HepG2 (cell line): ENCODE measurements at regions not wholly inside any gene's neighbourhood (a gene's known extent, or its start where the extent isn't known, plus 50 kb on each side); places are given as distances from the start of the nearest gene placed in this dataset.

Experiments
- HMG20B ChIP-seq: conservative IDR thresholded peaks from 2 replicates; pipeline ENCODE4 v1.6.1; 2016; ENCODE audit warnings: missing genetic modification reagents, missing compliant biosample characterization
- PRPF4 ChIP-seq: fragments of 200-400 bp; formaldehyde crosslinking; IDR thresholded peaks from 2 replicates; pipeline ENCODE4 v1.6.1; 2016; ENCODE audit warnings: low read length, low read depth; ENCODE audit not compliant: poor library complexity, severe bottlenecking
- RNF2 ChIP-seq: fragments of 450-650 bp; conservative IDR thresholded peaks from 2 replicates; pipeline ENCODE4 v1.6.1; 2016; ENCODE audit warnings: low read depth
- SIN3A ChIP-seq: IDR thresholded peaks from 2 replicates; pipeline ENCODE4 v1.6.1; 2011; ENCODE audit warnings: low read depth, mild to moderate bottlenecking, control low read depth, low read length, borderline replicate concordance
- TF ChIP-seq, protein P1 (sequence below): sonication (generic); formaldehyde crosslinking; IDR thresholded peaks from 2 replicates; pipeline ENCODE4 v1.5.0; 2020; ENCODE audit warnings: mild to moderate bottlenecking, missing genetic modification reagents, moderate library complexity
- TF ChIP-seq, protein P2 (sequence below): sonication (generic); formaldehyde crosslinking; IDR thresholded peaks from 2 replicates; pipeline ENCODE4 v1.4.0; 2020; ENCODE audit warnings: missing genetic modification reagents, borderline replicate concordance
- TF ChIP-seq, protein P3 (sequence below): IDR thresholded peaks from 2 replicates; pipeline ENCODE4 v1.6.1; 2012; ENCODE audit warnings: inconsistent platforms

DNA sequence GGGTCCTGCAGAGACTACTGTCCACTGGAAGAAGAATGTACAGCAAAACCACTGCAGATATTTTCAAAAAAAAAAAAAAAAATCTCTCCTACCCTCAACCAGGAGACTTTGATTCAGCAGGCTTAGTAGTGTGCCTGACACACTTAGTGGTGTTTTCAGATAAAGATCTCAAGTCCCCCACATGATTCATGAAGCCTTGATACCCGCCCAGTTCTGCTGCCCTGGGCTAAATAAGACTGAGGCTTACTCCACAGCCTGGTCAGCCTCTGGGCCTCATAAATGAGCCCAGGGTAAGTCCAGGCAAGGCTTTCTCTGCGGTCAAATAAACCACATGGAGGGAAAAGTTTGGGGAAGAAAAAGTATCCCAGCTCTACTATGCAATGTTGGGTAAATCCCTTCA lies 222.1 kb upstream of the ARID1B start:
- no peak for TF ChIP-seq PRPF4
- no peak for TF ChIP-seq HMG20B (CRISPR knock-in tag)
- no peak for TF ChIP-seq SIN3A
- TF ChIP-seq, protein P1, sequence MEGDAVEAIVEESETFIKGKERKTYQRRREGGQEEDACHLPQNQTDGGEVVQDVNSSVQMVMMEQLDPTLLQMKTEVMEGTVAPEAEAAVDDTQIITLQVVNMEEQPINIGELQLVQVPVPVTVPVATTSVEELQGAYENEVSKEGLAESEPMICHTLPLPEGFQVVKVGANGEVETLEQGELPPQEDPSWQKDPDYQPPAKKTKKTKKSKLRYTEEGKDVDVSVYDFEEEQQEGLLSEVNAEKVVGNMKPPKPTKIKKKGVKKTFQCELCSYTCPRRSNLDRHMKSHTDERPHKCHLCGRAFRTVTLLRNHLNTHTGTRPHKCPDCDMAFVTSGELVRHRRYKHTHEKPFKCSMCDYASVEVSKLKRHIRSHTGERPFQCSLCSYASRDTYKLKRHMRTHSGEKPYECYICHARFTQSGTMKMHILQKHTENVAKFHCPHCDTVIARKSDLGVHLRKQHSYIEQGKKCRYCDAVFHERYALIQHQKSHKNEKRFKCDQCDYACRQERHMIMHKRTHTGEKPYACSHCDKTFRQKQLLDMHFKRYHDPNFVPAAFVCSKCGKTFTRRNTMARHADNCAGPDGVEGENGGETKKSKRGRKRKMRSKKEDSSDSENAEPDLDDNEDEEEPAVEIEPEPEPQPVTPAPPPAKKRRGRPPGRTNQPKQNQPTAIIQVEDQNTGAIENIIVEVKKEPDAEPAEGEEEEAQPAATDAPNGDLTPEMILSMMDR = no peak
- no peak for TF ChIP-seq RNF2
- TF ChIP-seq, protein P2, sequence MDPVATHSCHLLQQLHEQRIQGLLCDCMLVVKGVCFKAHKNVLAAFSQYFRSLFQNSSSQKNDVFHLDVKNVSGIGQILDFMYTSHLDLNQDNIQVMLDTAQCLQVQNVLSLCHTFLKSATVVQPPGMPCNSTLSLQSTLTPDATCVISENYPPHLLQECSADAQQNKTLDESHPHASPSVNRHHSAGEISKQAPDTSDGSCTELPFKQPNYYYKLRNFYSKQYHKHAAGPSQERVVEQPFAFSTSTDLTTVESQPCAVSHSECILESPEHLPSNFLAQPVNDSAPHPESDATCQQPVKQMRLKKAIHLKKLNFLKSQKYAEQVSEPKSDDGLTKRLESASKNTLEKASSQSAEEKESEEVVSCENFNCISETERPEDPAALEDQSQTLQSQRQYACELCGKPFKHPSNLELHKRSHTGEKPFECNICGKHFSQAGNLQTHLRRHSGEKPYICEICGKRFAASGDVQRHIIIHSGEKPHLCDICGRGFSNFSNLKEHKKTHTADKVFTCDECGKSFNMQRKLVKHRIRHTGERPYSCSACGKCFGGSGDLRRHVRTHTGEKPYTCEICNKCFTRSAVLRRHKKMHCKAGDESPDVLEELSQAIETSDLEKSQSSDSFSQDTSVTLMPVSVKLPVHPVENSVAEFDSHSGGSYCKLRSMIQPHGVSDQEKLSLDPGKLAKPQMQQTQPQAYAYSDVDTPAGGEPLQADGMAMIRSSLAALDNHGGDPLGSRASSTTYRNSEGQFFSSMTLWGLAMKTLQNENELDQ (CRISPR knock-in tag) = no peak
- TF ChIP-seq, protein P3, sequence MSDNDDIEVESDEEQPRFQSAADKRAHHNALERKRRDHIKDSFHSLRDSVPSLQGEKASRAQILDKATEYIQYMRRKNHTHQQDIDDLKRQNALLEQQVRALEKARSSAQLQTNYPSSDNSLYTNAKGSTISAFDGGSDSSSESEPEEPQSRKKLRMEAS = no peak
